Testis (tissue), 2 donors: ENCODE measurements at regions not wholly inside any gene's neighbourhood (a gene's known extent, or its start where the extent isn't known, plus 50 kb on each side); places are given as distances from the start of the nearest gene placed in this dataset.

Experiments used
- CTCF ChIP-seq, 3 experiments: fragments of 450-650 bp in 2 of 3; fragments of 200-600 bp in 1 of 3; sonication (generic) in 1 of 3; IDR thresholded peaks; one replicate each; pipeline ENCODE4 v1.5.1; 2016 to 2019; ENCODE audit warnings: antibody characterized with exemption in 3 of 3, mild to moderate bottlenecking in 2 of 3, moderate library complexity in 1 of 3
- POLR2A ChIP-seq: fragments of 450-650 bp; IDR thresholded peaks from one replicate; pipeline ENCODE4 v1.6.1; 2017; ENCODE audit warnings: antibody characterized with exemption, mild to moderate bottlenecking, moderate library complexity

- TF ChIP-seq CTCF (IDR thresholded peaks at IDR 0.05) (no peak), POLR2A (no peak)
Observed at GRCh38 chr6:91352878-91353277, 766.0 kb upstream of the MAP3K7 start.
